Heart left ventricle (tissue), 13 donors: ENCODE measurements at regions not wholly inside any gene's neighbourhood (a gene's known extent, or its start where the extent isn't known, plus 50 kb on each side); places are given as distances from the start of the nearest gene placed in this dataset.

Source experiments
- CTCF ChIP-seq, 12 donors: fragments of 200-600 bp; sonication (generic) in 4 of 12; IDR thresholded peaks; one replicate each; pipeline versions ENCODE4 v1.5.0 to v1.8.0; 2018 to 2022; ENCODE audit warnings: antibody characterized with exemption in 12 of 12, mild to moderate bottlenecking in 5 of 12
- POLR2A ChIP-seq, 2 donors: fragments of 450-650 bp; IDR thresholded peaks; one replicate each; pipeline ENCODE4 v1.6.1; 2017; ENCODE audit warnings: antibody characterized with exemption in 2 of 2, mild to moderate bottlenecking in 2 of 2, moderate library complexity in 2 of 2
- donor health status: ischemic (EF 13 %, LVEDD 7.1; RV severe dilation, severe dysfunction).
- donor health status: DM: no; HTN: yes; CAD: no.
- donor health status: DM: no; HTN: no; CAD: no.
- donor health status: ischemic (EF 25% LVEDD 6.9; RV normal size, moderate dysfunction).
- donor health status: ischemic (EF 25% LVEDD 5.7; RV mildly dilated, moderate dysfunction).
- donor health status: ischemic (EF 35%, LVEDD 5.7; RV mildly dilated, moderate dysfunction).
- donor health status: nonischemic (EF 11% LVEDD 7.7; RV severe dilation, severe dysfunction).
- donor health status: DM: yes; HTN: yes; CAD: no.
- donor health status: PGD.
- donor health status: ischemic (EF 29% LVEDD 5.4; RV normal size, mild dysfunction).
- donor health status: nonischemic (EF 23%, LVEDD 6.1; RV moderate dilation, normal function).

GRCh38 chr3:161793194-161793930 is 296.8 kb downstream of the OTOL1 start:
- TF ChIP-seq CTCF (IDR thresholded peaks at IDR 0.05) = no peak
- TF ChIP-seq POLR2A (IDR thresholded peaks at IDR 0.05) = no peak
